H1 (cell line): ENCODE measurements at regions not wholly inside any gene's neighbourhood (a gene's known extent, or its start where the extent isn't known, plus 50 kb on each side); places are given as distances from the start of the nearest gene placed in this dataset.

Source experiments
- CTCF ChIA-PET: fragments of 300-600 bp; sonication (Branson Sonifier 250); formaldehyde crosslinking; loops from one replicate; lab custom pipeline; 2021; ENCODE audit not compliant: partially characterized antibody; lab: Charles Lee
- POLR2A ChIA-PET: fragments of 300-600 bp; sonication (Branson Sonifier 250); formaldehyde crosslinking; loops from one replicate; lab custom pipeline; 2021; ENCODE audit warnings: inconsistent platforms; ENCODE audit not compliant: partially characterized antibody; lab: Charles Lee
- DNase-seq, 2 experiments: peaks; one replicate each; pipeline versions ENCODE4 v3.0.0 to v3.0.0-alpha.2; 2010 to 2022; ENCODE audit warnings: low spot score in 2 of 2, low read depth in 1 of 2, mixed read lengths in 1 of 2
- FAIRE-seq: peaks from 2 replicates; lab custom pipeline; 2011; peaks lifted over from hg19 to GRCh38; lab: Jason Lieb, UNC
- H2AFZ ChIP-seq: 2 replicates; pipeline ENCODE4 v1.8.1; 2012; ENCODE audit warnings: low read length, inconsistent platforms
- H2AK5ac ChIP-seq: 2 replicates; pipeline ENCODE4 v1.6.1; 2013; ENCODE audit warnings: low read depth, low read length
- H2BK120ac ChIP-seq: replicated peaks from 2 replicates; pipeline ENCODE3; 2013; ENCODE audit warnings: low read depth, low read length, inconsistent platforms
- H2BK12ac ChIP-seq: 2 replicates; pipeline ENCODE4 v1.6.1; 2013; ENCODE audit warnings: low read depth, low read length
- H2BK15ac ChIP-seq: 2 replicates; pipeline ENCODE4 v1.6.1; 2013; ENCODE audit warnings: low read length
- H2BK20ac ChIP-seq: 2 replicates; pipeline ENCODE4 v1.6.1; 2013; ENCODE audit warnings: low read length
- H2BK5ac ChIP-seq: 2 replicates; pipeline ENCODE4 v1.6.1; 2013; ENCODE audit warnings: low read depth, low read length
- H3K14ac ChIP-seq: 2 replicates; pipeline ENCODE4 v1.6.1; 2013; ENCODE audit warnings: inconsistent platforms; ENCODE audit not compliant: insufficient read length
- H3K18ac ChIP-seq: 2 replicates; pipeline ENCODE4 v1.6.1; 2013; ENCODE audit warnings: low read length; ENCODE audit errors: extremely low read depth
- H3K23ac ChIP-seq: 2 replicates; pipeline ENCODE4 v1.6.1; 2013; ENCODE audit warnings: inconsistent platforms; ENCODE audit not compliant: insufficient read length
- H3K23me2 ChIP-seq: 2 replicates; pipeline ENCODE4 v1.6.1; 2013; ENCODE audit warnings: low read depth, low read length
- H3K27ac ChIP-seq: 2 replicates; pipeline ENCODE4 v1.6.1; 2011; ENCODE audit warnings: low read depth, low read length, inconsistent platforms
- H3K27me3 ChIP-seq, 4 experiments: replicated peaks in 1 of 4; 1 replicate in 1 of 4; 2 replicates in 3 of 4; pipeline versions ENCODE4 v1.6.1 to v1.8.1; 2011 to 2013; ENCODE audit warnings: low read length in 3 of 4, mild to moderate bottlenecking in 3 of 4, inconsistent platforms in 2 of 4, mixed read lengths in 2 of 4, moderate library complexity in 1 of 4; ENCODE audit not compliant: control insufficient read depth in 3 of 4, insufficient read depth in 3 of 4; ENCODE audit errors: extremely low read depth in 1 of 4
- H3K36me3 ChIP-seq, 4 experiments: 2 replicates each; pipeline versions ENCODE4 v1.6.1 to v1.8.1; 2011 to 2013; ENCODE audit warnings: mild to moderate bottlenecking in 4 of 4, low read length in 3 of 4, moderate library complexity in 2 of 4, control low read depth in 1 of 4, inconsistent platforms in 1 of 4; ENCODE audit not compliant: insufficient read depth in 4 of 4, control insufficient read depth in 2 of 4
- H3K4ac ChIP-seq: replicated peaks from 2 replicates; pipeline ENCODE3; 2013; ENCODE audit warnings: low read length, low read depth, mixed read lengths, inconsistent platforms; ENCODE audit not compliant: insufficient read length
- H3K4me1 ChIP-seq, 4 experiments: replicated peaks in 1 of 4; 1 replicate in 1 of 4; 2 replicates in 3 of 4; pipeline versions ENCODE4 v1.6.1 to v1.8.1; 2011 to 2013; ENCODE audit warnings: low read length in 3 of 4, inconsistent platforms in 2 of 4, mixed read lengths in 1 of 4; ENCODE audit not compliant: insufficient read depth in 4 of 4, control insufficient read depth in 3 of 4
- H3K4me2 ChIP-seq, 2 experiments: 2 replicates each; pipeline versions ENCODE4 v1.6.1 to v1.8.1; 2011 to 2013; ENCODE audit warnings: low read depth in 2 of 2, low read length in 2 of 2, control low read depth in 1 of 2, inconsistent platforms in 1 of 2, mild to moderate bottlenecking in 1 of 2; ENCODE audit not compliant: insufficient read depth in 1 of 2
- H3K4me3 ChIP-seq, 4 experiments: fragments of 200-600, 300-600 bp in 1 of 4; sonication (generic), shearing (Covaris generic), sonication (Bioruptor Twin) in 1 of 4; 2 replicates each; pipeline versions ENCODE4 v1.5.1 to v1.8.1; 2011 to 2016; ENCODE audit warnings: low read length in 4 of 4, low read depth in 3 of 4, control low read depth in 2 of 4, inconsistent platforms in 2 of 4, mild to moderate bottlenecking in 2 of 4, mixed read lengths in 1 of 4, moderate library complexity in 1 of 4; ENCODE audit not compliant: insufficient read depth in 2 of 4; ENCODE audit errors: extremely low read depth in 1 of 4
- H3K56ac ChIP-seq: replicated peaks from 2 replicates; pipeline ENCODE3; 2013; ENCODE audit warnings: low read depth, mild to moderate bottlenecking, mixed read lengths, low read length, inconsistent platforms; ENCODE audit not compliant: insufficient read length
- H3K79me1 ChIP-seq: 2 replicates; pipeline ENCODE4 v1.6.1; 2013; ENCODE audit warnings: low read depth, low read length, control low read depth
- H3K79me2 ChIP-seq, 2 experiments: 2 replicates each; pipeline versions ENCODE4 v1.6.1 to v1.8.1; 2012 to 2013; ENCODE audit warnings: low read length in 2 of 2, mild to moderate bottlenecking in 2 of 2, inconsistent platforms in 1 of 2; ENCODE audit not compliant: insufficient read depth in 2 of 2, control insufficient read depth in 1 of 2
- H3K9ac ChIP-seq, 4 experiments: replicated peaks in 1 of 4; 1 replicate in 1 of 4; 2 replicates in 3 of 4; pipeline versions ENCODE4 v1.6.1 to v1.8.1; 2011 to 2013; ENCODE audit warnings: low read depth in 3 of 4, low read length in 3 of 4, control low read depth in 2 of 4, mild to moderate bottlenecking in 2 of 4, moderate library complexity in 2 of 4, inconsistent platforms in 1 of 4; ENCODE audit errors: extremely low read depth in 1 of 4
- H3K9me3 ChIP-seq, 2 experiments: 2 replicates each; pipeline versions ENCODE4 v1.6.1 to v1.8.1; 2012 to 2013; ENCODE audit warnings: mild to moderate bottlenecking in 2 of 2, moderate library complexity in 2 of 2, control low read depth in 1 of 2, inconsistent platforms in 1 of 2, low read depth in 1 of 2, low read length in 1 of 2, mixed read lengths in 1 of 2; ENCODE audit not compliant: insufficient read depth in 2 of 2
- H4K20me1 ChIP-seq, 2 experiments: replicated peaks in 1 of 2; 2 replicates each; pipeline versions ENCODE3 to v1.8.1; 2011 to 2013; ENCODE audit warnings: inconsistent platforms in 2 of 2, low read length in 2 of 2, mild to moderate bottlenecking in 1 of 2; ENCODE audit not compliant: insufficient read depth in 2 of 2, control insufficient read depth in 1 of 2
- H4K5ac ChIP-seq: 2 replicates; pipeline ENCODE4 v1.6.1; 2013; ENCODE audit warnings: low read length, low read depth, mixed read lengths, inconsistent platforms; ENCODE audit not compliant: insufficient read length
- H4K8ac ChIP-seq: 2 replicates; pipeline ENCODE4 v1.8.0; 2013; ENCODE audit warnings: mild to moderate bottlenecking, moderate library complexity, low read length, inconsistent platforms; ENCODE audit not compliant: insufficient read depth; ENCODE audit errors: extremely low read depth
- H4K91ac ChIP-seq: replicated peaks from 2 replicates; pipeline ENCODE3; 2013; ENCODE audit warnings: low read length, mixed read lengths, inconsistent platforms; ENCODE audit not compliant: insufficient read length
- CBX8 ChIP-seq: fragments of 300-800, 300-1000 bp; sonication (generic); IDR thresholded peaks from 2 replicates; pipeline ENCODE4 v1.7.1; 2016; ENCODE audit warnings: low read depth, low read length, borderline replicate concordance
- CHD1 ChIP-seq: IDR thresholded peaks from 2 replicates; pipeline ENCODE4 v1.6.1; 2012; ENCODE audit warnings: low read depth, low read length, improper control_type of control experiment
- MAX ChIP-seq: IDR thresholded peaks from 2 replicates; pipeline ENCODE4 v1.6.1; 2012; ENCODE audit warnings: inconsistent platforms
- RFX5 ChIP-seq: IDR thresholded peaks from 2 replicates; pipeline ENCODE4 v1.6.1; 2011; ENCODE audit warnings: low read depth, low read length, improper control_type of control experiment, borderline replicate concordance
- SRF ChIP-seq: IDR thresholded peaks from 2 replicates; pipeline ENCODE4 v1.6.1; 2011; ENCODE audit warnings: mild to moderate bottlenecking, low read depth, low read length, moderate library complexity
- TAF1 ChIP-seq: IDR thresholded peaks from 2 replicates; pipeline ENCODE4 v1.6.1; 2011; ENCODE audit warnings: mild to moderate bottlenecking, low read depth, low read length
- WGBS, 2 experiments: shearing (Covaris generic) in 1 of 2; methylation state at CpG; one replicate each; pipeline versions ENCODE4 v1.1.6 to v1.1.7; 2013 to 2015; ENCODE audit warnings: low lambda C conversion rate in 2 of 2, mixed read lengths in 2 of 2, inconsistent platforms in 1 of 2, low coverage in 1 of 2, missing lambda C conversion rate in 1 of 2; ENCODE audit not compliant: insufficient replicate concordance in 2 of 2, insufficient coverage in 1 of 2, insufficient read length in 1 of 2; ENCODE audit errors: extremely low coverage in 1 of 2, missing lambda C conversion rate in 1 of 2; 5-methylcytosine and 5-hydroxymethylcytosine counted together
- TF ChIP-seq, protein P1 (sequence below): IDR thresholded peaks from 2 replicates; pipeline ENCODE4 v1.6.1; 2011; ENCODE audit warnings: low read depth, mild to moderate bottlenecking, low read length; ENCODE audit not compliant: insufficient read depth
- TF ChIP-seq, protein P2 (sequence below), 3 experiments: IDR thresholded peaks; 1 replicate in 2 of 3; 2 replicates in 1 of 3; pipeline versions ENCODE4 v1.5.1 to v1.6.1; 2011; ENCODE audit warnings: low read length in 3 of 3, mild to moderate bottlenecking in 3 of 3, inconsistent platforms in 2 of 3, low read depth in 1 of 3, moderate library complexity in 1 of 3; ENCODE audit not compliant: insufficient read depth in 1 of 3; ENCODE audit errors: control extremely low read depth in 1 of 3

DNA sequence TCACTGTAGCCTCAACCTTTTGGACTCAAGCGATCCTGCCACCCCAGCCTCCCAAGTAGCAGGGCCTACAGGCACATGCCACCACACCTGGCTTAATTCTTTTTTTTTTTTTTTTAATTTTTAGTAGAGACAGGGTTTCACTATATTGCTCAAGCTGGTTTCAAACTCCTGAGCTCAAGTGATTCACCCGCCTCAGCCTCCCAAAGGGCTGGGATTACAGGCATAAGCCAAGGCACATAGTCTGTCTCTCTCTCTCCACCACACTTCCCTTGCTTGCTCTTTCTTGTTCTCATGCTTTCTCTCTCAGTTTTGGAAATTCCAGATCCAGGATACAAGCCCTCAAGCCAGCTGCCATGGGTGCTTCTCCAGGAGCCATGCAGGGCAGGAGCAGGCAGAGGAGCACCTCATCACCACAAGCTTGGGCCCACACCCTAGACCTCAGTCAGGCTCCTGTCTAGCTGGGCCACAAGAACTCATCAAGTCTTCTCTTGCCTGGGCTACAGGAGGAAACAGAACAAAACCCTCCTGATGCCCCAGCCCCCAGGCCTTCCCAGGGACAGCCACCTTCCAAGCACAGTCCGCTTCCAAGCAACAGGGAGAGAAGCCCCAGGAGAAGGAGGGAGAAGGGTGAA, 145.3 kb upstream of the LPP start:
- ChIA-PET POLR2A (no interaction called here), CTCF (no interaction called here)
- Histone ChIP-seq H3K4me3 (no peak overlapping the region), H4K91ac (no peak overlapping the region), H2AFZ (no peak overlapping the region), H3K56ac (no peak overlapping the region), H2BK20ac (no peak overlapping the region), H3K27ac (no peak overlapping the region), H3K79me2 (no peaks in the 10 kb centered on the region), H2BK15ac (no peak overlapping the region), H3K4me1 (peaks cover 0 to 7% (median 2%) of the 10 kb centered on the region in 4 experiments; a peak in 4 of 7 replicates), H2BK12ac (no peak overlapping the region), H3K4me2 (no peak overlapping the region), H3K23ac (no peak overlapping the region), H3K9ac (no peak overlapping the region), H3K9me3 (peaks cover 0 to 4% of the 10 kb centered on the region in 2 experiments; a peak in 1 of 4 replicates), H3K14ac (no peak overlapping the region), H3K4ac (no peak overlapping the region), H3K27me3 (no peaks in the 10 kb centered on the region), H4K5ac (no peak overlapping the region), H2AK5ac (no peak overlapping the region), H3K36me3 (no peaks in the 10 kb centered on the region; a peak in 1 of 8 replicates), H2BK120ac (no peak overlapping the region), H3K18ac (no peak overlapping the region), H3K23me2 (no peaks in the 10 kb centered on the region), H4K20me1 (no peaks in the 10 kb centered on the region), H2BK5ac (no peak overlapping the region), H4K8ac (no peak overlapping the region), H3K79me1 (no peaks in the 10 kb centered on the region)
- FAIRE-seq = no peak
- TF ChIP-seq TAF1 (no peak), CBX8 (no peak), SRF (no peak), CHD1 (no peak), MAX (no peak), RFX5 (no peak)
- TF ChIP-seq, protein P1, sequence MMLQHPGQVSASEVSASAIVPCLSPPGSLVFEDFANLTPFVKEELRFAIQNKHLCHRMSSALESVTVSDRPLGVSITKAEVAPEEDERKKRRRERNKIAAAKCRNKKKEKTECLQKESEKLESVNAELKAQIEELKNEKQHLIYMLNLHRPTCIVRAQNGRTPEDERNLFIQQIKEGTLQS = no peak
- TF ChIP-seq, protein P2, sequence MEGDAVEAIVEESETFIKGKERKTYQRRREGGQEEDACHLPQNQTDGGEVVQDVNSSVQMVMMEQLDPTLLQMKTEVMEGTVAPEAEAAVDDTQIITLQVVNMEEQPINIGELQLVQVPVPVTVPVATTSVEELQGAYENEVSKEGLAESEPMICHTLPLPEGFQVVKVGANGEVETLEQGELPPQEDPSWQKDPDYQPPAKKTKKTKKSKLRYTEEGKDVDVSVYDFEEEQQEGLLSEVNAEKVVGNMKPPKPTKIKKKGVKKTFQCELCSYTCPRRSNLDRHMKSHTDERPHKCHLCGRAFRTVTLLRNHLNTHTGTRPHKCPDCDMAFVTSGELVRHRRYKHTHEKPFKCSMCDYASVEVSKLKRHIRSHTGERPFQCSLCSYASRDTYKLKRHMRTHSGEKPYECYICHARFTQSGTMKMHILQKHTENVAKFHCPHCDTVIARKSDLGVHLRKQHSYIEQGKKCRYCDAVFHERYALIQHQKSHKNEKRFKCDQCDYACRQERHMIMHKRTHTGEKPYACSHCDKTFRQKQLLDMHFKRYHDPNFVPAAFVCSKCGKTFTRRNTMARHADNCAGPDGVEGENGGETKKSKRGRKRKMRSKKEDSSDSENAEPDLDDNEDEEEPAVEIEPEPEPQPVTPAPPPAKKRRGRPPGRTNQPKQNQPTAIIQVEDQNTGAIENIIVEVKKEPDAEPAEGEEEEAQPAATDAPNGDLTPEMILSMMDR (IDR thresholded peaks at IDR 0.05; ENCODE audit: control extremely low read depth in 1 of 3, insufficient read depth in 1 of 3, low read depth in 1 of 3, low read length in 3 of 3) = no peak
- DNase-seq = no peak
- WGBS, 2 experiments = 96% methylated on average over 3 of the region's 3 CpGs; no CpG with 5 or more reads in 1 of the 2 experiments
